ENCODE measurements at regions not wholly inside any gene's neighbourhood (a gene's known extent, or its start where the extent isn't known, plus 50 kb on each side); places are given as distances from the start of the nearest gene placed in this dataset.

DNA sequence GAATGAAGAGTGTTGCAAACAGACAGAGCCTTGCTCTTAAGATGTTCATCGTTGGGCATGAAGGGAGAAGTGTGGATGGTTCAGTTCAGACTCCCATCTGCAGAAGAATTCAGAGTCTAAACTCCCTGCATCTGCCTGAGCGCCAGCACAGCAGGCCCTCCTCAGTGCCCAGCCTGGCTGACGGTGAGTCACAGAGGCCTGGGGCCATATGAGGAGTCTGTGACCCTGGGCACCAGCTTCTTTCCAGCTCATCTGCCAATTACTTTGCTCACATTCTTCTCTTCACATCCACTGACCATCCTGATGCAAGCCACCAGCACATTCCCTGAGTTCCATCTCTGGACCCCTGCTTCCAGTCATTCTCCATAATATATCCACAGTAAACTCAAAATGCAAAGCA is 401.1 kb upstream of the TRPC7 start:
- DNase-seq (ENCODE audit: low spot score) = no peak
- CTCF ChIA-PET = no interaction called here
- intact Hi-C loops (cut with micrococcal nuclease; ENCODE audit: unreplicated experiment) = no loop called here

DNA sequence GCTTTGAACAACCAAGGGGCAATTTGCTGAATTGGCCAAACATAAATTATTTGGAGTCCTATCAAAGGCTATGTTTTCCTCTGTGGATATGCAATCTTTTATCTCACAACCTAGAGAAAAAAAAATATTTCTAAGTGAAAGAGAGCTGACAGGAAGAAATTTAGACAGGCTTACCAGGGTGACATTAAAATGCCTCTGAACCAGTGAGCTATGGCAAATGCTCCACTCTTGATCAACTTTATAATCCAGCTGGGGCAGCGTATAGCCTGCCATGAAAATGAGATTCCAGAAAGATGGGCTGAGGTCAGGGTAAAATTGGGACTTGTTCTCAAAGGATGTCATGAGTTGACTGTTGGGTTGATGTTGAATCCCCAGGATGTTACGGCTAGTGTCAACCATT is 399.3 kb upstream of the TRPC7 start:
- Histone ChIP-seq H3K36me3 (ENCODE audit: insufficient read depth, low read length, poor library complexity, severe bottlenecking) (no peaks in the 10 kb centered on the region), H3K27me3 (replicated peaks; ENCODE audit: insufficient read depth, low read depth, low read length, poor library complexity) (no peaks in the 10 kb centered on the region), H3K4me1 (ENCODE audit: insufficient read depth, low read length, poor library complexity, severe bottlenecking) (no peaks in the 10 kb centered on the region), H3K9me3 (ENCODE audit: low read depth, low read length, poor library complexity, severe bottlenecking) (no peaks in the 10 kb centered on the region), H3K27ac (ENCODE audit: low read depth, low read length, poor library complexity, severe bottlenecking) (no peak overlapping the region), H3K4me3 (ENCODE audit: low read depth, low read length, poor library complexity, severe bottlenecking) (no peak overlapping the region)
- ChIA-PET POLR2A (ENCODE audit: low non-redundant PET) (no interaction called here), CTCF (no interaction called here)
- no TSS peak for BruUV-seq (replicated peaks)
- TF ChIP-seq EZH2 (IDR thresholded peaks at IDR 0.05; ENCODE audit: borderline replicate concordance, low read depth, low read length, poor library complexity, severe bottlenecking) = no peak
- TF ChIP-seq, protein P1, sequence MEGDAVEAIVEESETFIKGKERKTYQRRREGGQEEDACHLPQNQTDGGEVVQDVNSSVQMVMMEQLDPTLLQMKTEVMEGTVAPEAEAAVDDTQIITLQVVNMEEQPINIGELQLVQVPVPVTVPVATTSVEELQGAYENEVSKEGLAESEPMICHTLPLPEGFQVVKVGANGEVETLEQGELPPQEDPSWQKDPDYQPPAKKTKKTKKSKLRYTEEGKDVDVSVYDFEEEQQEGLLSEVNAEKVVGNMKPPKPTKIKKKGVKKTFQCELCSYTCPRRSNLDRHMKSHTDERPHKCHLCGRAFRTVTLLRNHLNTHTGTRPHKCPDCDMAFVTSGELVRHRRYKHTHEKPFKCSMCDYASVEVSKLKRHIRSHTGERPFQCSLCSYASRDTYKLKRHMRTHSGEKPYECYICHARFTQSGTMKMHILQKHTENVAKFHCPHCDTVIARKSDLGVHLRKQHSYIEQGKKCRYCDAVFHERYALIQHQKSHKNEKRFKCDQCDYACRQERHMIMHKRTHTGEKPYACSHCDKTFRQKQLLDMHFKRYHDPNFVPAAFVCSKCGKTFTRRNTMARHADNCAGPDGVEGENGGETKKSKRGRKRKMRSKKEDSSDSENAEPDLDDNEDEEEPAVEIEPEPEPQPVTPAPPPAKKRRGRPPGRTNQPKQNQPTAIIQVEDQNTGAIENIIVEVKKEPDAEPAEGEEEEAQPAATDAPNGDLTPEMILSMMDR (conservative IDR thresholded peaks at IDR 0.05; ENCODE audit: low read depth, low read length) = no peak
- intact Hi-C loops (cut with micrococcal nuclease; ENCODE audit: unreplicated experiment) = no loop called here
- DNase-seq (ENCODE audit: low spot score) = no peak

More for the DNA sequence above, 401.1 kb upstream of the TRPC7 start:
- Histone ChIP-seq H3K27ac (ENCODE audit: low read depth, low read length, poor library complexity, severe bottlenecking) (no peak overlapping the region), H3K27me3 (replicated peaks; ENCODE audit: insufficient read depth, low read depth, low read length, poor library complexity) (peaks cover 5% of the 10 kb centered on the region), H3K4me1 (ENCODE audit: insufficient read depth, low read length, poor library complexity, severe bottlenecking) (no peaks in the 10 kb centered on the region), H3K36me3 (ENCODE audit: insufficient read depth, low read length, poor library complexity, severe bottlenecking) (no peaks in the 10 kb centered on the region), H3K9me3 (ENCODE audit: low read depth, low read length, poor library complexity, severe bottlenecking) (no peaks in the 10 kb centered on the region), H3K4me3 (ENCODE audit: low read depth, low read length, poor library complexity, severe bottlenecking) (no peak overlapping the region)
- no TSS peak for BruUV-seq (replicated peaks)
- POLR2A ChIA-PET (ENCODE audit: low non-redundant PET) = no interaction called here
- no peak for TF ChIP-seq EZH2 (IDR thresholded peaks at IDR 0.05; ENCODE audit: borderline replicate concordance, low read depth, low read length, poor library complexity, severe bottlenecking)
- TF ChIP-seq, protein P1 (conservative IDR thresholded peaks at IDR 0.05; ENCODE audit: low read depth, low read length) = no peak

DNA sequence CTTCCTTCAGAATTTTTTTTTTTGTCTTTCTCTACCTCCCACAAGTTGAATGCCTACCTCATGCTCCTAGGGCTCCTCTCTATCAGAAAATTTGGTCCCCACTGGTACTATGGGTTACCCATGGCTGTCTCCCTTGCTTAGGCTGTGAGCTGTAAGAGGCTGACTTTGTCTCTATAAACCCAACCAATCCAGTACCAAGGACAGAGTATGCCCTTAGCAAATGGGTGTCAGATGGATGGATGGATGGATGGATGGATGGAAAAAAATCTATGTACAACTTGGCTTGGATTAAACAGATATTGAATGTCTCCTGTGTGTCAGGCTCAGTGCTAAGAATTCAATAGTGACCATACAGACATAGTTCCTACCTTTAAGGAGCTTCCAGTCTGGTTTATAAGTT is 398.2 kb upstream of the TRPC7 start:
- H3K27ac ChIP-seq (ENCODE audit: low read depth, low read length, poor library complexity, severe bottlenecking) = no peak overlapping the region
- no peaks in the 10 kb centered on the region for H3K9me3 ChIP-seq (ENCODE audit: low read depth, low read length, poor library complexity, severe bottlenecking)
- H3K4me1 ChIP-seq (ENCODE audit: insufficient read depth, low read length, poor library complexity, severe bottlenecking) = no peaks in the 10 kb centered on the region
- H3K36me3 ChIP-seq (ENCODE audit: insufficient read depth, low read length, poor library complexity, severe bottlenecking) = no peaks in the 10 kb centered on the region
- CTCF ChIA-PET = no interaction called here
- intact Hi-C loops (cut with micrococcal nuclease; ENCODE audit: unreplicated experiment) = no loop called here
- TF ChIP-seq, protein P1 (conservative IDR thresholded peaks at IDR 0.05; ENCODE audit: low read depth, low read length) = no peak
- no peak for TF ChIP-seq EZH2 (IDR thresholded peaks at IDR 0.05; ENCODE audit: borderline replicate concordance, low read depth, low read length, poor library complexity, severe bottlenecking)
- POLR2A ChIA-PET (ENCODE audit: low non-redundant PET) = no interaction called here
- BruUV-seq (replicated peaks) = no TSS peak
- no peak for DNase-seq (ENCODE audit: low spot score)
- no peaks in the 10 kb centered on the region for H3K27me3 ChIP-seq (replicated peaks; ENCODE audit: insufficient read depth, low read depth, low read length, poor library complexity)
- no peak overlapping the region for H3K4me3 ChIP-seq (ENCODE audit: low read depth, low read length, poor library complexity, severe bottlenecking)

All from A673 (cell line).